Transverse colon (tissue), 4 donors: ENCODE measurements at regions not wholly inside any gene's neighbourhood (a gene's known extent, or its start where the extent isn't known, plus 50 kb on each side); places are given as distances from the start of the nearest gene placed in this dataset.
"Not testable (repeated sequence)": the region's sequence is repeated elsewhere in the genome, so short reads cannot be mapped to it uniquely, and the experiment has no call there.

Source experiments
- DNase-seq: peaks from one replicate; pipeline ENCODE4 v3.0.0-alpha.2; 2019
- H3K27ac ChIP-seq, 4 donors: fragments of 200-600 bp; sonication (generic); 2 replicates each; pipeline ENCODE4 v1.5.1; 2016 to 2018; ENCODE audit warnings: inconsistent platforms in 4 of 4
- H3K27me3 ChIP-seq: fragments of 200-600 bp; sonication (generic); 2 replicates; pipeline ENCODE4 v1.5.1; 2017; ENCODE audit warnings: inconsistent platforms
- H3K36me3 ChIP-seq, 4 donors: fragments of 200-600 bp; sonication (generic); 2 replicates each; pipeline ENCODE4 v1.5.1; 2017 to 2019; ENCODE audit warnings: inconsistent platforms in 4 of 4
- H3K4me1 ChIP-seq, 4 donors: fragments of 200-600 bp; sonication (generic); 2 replicates each; pipeline ENCODE4 v1.5.1; 2017 to 2020; ENCODE audit warnings: inconsistent platforms in 4 of 4
- H3K4me3 ChIP-seq, 4 donors: fragments of 200-600 bp; sonication (generic); 1 replicate in 1 of 4; 2 replicates in 3 of 4; pipeline versions ENCODE4 v1.5.1 to v1.6.1; 2017 to 2019; ENCODE audit warnings: inconsistent platforms in 4 of 4
- H3K9me3 ChIP-seq, 2 donors: fragments of 200-600 bp; sonication (generic); 2 replicates each; pipeline ENCODE4 v1.5.1; 2017 to 2019; ENCODE audit warnings: inconsistent platforms in 2 of 2
- EP300 ChIP-seq: sonication (generic); formaldehyde crosslinking; IDR thresholded peaks from one replicate; pipeline ENCODE4 v1.6.1; 2017; ENCODE audit warnings: antibody characterized with exemption, low read depth
- POLR2A ChIP-seq: fragments of 450-650 bp; IDR thresholded peaks from one replicate; pipeline ENCODE4 v1.6.1; 2016; ENCODE audit warnings: antibody characterized with exemption, mild to moderate bottlenecking, moderate library complexity
- POLR2AphosphoS5 ChIP-seq, 3 donors: sonication (generic); formaldehyde crosslinking; IDR thresholded peaks; one replicate each; pipeline ENCODE4 v1.6.1; 2016; ENCODE audit warnings: antibody characterized with exemption in 3 of 3
- WGBS, 2 donors: methylation state at CpG; one replicate each; pipeline ENCODE4 v1.1.5; 2018; ENCODE audit warnings: low coverage in 1 of 2; 5-methylcytosine and 5-hydroxymethylcytosine counted together
- in situ Hi-C, 4 donors: fragments of 200-750 bp; cut with MboI; loops; one replicate each; pipeline versions ENCODE4 v1.15.0 to v1.15.1; 2017; ENCODE audit warnings: low sequenced_read_pairs in 3 of 4, low pct_ligation_motif_present in 1 of 4, low pct_unique_long_range_greater_than_20kb in 1 of 4
- intact Hi-C: fragments of 100-400 bp; cut with DNase I; formaldehyde crosslinking; loops from one replicate; pipeline ENCODE4 v1.15.1; 2023; ENCODE audit warnings: low total_unique reads
- TF ChIP-seq, protein P1 (sequence below), 5 experiments: fragments of 200-600 bp in 3 of 5; fragments of 450-650 bp in 2 of 5; sonication (generic) in 3 of 5; IDR thresholded peaks; 1 replicate in 2 of 5; 2 replicates in 3 of 5; pipeline ENCODE4 v1.5.1; 2016 to 2017; ENCODE audit warnings: antibody characterized with exemption in 5 of 5, inconsistent platforms in 3 of 5, mild to moderate bottlenecking in 2 of 5, moderate library complexity in 1 of 5

GRCh38 chr5:12095808-12096281, 191.6 kb upstream of the CTNND2 start:
- H3K27me3 ChIP-seq, result no peaks in the 10 kb centered on the region
- DNase-seq, result no peak
- WGBS, 2 donors, result 45% methylated on average over 1 of the region's 1 CpG; no CpG with 5 or more reads in 1 of the 2 donors
- no peaks in the 10 kb centered on the region for H3K9me3 ChIP-seq
- no peak overlapping the region for H3K27ac ChIP-seq
- TF ChIP-seq EP300, result no peak
- TF ChIP-seq POLR2A, result no peak
- TF ChIP-seq, protein P1, sequence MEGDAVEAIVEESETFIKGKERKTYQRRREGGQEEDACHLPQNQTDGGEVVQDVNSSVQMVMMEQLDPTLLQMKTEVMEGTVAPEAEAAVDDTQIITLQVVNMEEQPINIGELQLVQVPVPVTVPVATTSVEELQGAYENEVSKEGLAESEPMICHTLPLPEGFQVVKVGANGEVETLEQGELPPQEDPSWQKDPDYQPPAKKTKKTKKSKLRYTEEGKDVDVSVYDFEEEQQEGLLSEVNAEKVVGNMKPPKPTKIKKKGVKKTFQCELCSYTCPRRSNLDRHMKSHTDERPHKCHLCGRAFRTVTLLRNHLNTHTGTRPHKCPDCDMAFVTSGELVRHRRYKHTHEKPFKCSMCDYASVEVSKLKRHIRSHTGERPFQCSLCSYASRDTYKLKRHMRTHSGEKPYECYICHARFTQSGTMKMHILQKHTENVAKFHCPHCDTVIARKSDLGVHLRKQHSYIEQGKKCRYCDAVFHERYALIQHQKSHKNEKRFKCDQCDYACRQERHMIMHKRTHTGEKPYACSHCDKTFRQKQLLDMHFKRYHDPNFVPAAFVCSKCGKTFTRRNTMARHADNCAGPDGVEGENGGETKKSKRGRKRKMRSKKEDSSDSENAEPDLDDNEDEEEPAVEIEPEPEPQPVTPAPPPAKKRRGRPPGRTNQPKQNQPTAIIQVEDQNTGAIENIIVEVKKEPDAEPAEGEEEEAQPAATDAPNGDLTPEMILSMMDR (IDR thresholded peaks at IDR 0.05), result no peak
- no peak for TF ChIP-seq POLR2AphosphoS5 (IDR thresholded peaks at IDR 0.05)
- H3K36me3 ChIP-seq, result no peaks in the 10 kb centered on the region
- intact Hi-C loops, result no loop called here
- no peaks in the 10 kb centered on the region for H3K4me1 ChIP-seq
- no peak overlapping the region for H3K4me3 ChIP-seq
- in situ Hi-C loops, result no loop called here

GRCh38 chr5:12093586-12093985, 189.3 kb upstream of the CTNND2 start:
- H3K4me1 ChIP-seq, result no peaks in the 10 kb centered on the region
- WGBS, 2 donors, result 94 to 95% methylated on average over 6 of the region's 6 CpGs
- no peak overlapping the region for H3K27ac ChIP-seq
- intact Hi-C loops, result no loop called here
- in situ Hi-C loops, result no loop called here
- H3K9me3 ChIP-seq, result no peaks in the 10 kb centered on the region
- no peak overlapping the region for H3K4me3 ChIP-seq
- H3K36me3 ChIP-seq, result no peaks in the 10 kb centered on the region
- TF ChIP-seq, protein P1 (IDR thresholded peaks at IDR 0.05), result no peak
- TF ChIP-seq EP300, result no peak
- no peak for TF ChIP-seq POLR2A
- no peak for TF ChIP-seq POLR2AphosphoS5 (IDR thresholded peaks at IDR 0.05)
- H3K27me3 ChIP-seq, result no peaks in the 10 kb centered on the region
- DNase-seq, result no peak

- no peaks in the 10 kb centered on the region for H3K9me3 ChIP-seq
- in situ Hi-C loops, result no loop called here
- no peak overlapping the region for H3K4me3 ChIP-seq
- H3K27me3 ChIP-seq, result no peaks in the 10 kb centered on the region
- whole genome bisulfite sequencing, 2 donors, result 53 to 67% methylated on average over 1 of the region's 1 CpG
- H3K27ac ChIP-seq, result no peak overlapping the region
- H3K36me3 ChIP-seq, result no peaks in the 10 kb centered on the region
- TF ChIP-seq EP300 (no peak), POLR2A (no peak), POLR2AphosphoS5 (IDR thresholded peaks at IDR 0.05) (no peak)
- TF ChIP-seq, protein P1 (IDR thresholded peaks at IDR 0.05), result no peak
- intact Hi-C loops, result no loop called here
- DNase-seq, result no peak
- no peaks in the 10 kb centered on the region for H3K4me1 ChIP-seq
Observed at GRCh38 chr5:12080761-12081160, 176.5 kb upstream of the CTNND2 start.

GRCh38 chr5:12078286-12078685, 174.0 kb upstream of the CTNND2 start:
- DNase-seq, H3K4me1 ChIP-seq, intact Hi-C loops, H3K27me3 ChIP-seq, H3K36me3 ChIP-seq, in situ Hi-C loops, H3K9me3 ChIP-seq, H3K27ac ChIP-seq, H3K4me3 ChIP-seq: not testable (repeated sequence)
- WGBS, 2 donors, result 92% methylated on average over 3 of the region's 3 CpGs; no CpG with 5 or more reads in 1 of the 2 donors

DNA sequence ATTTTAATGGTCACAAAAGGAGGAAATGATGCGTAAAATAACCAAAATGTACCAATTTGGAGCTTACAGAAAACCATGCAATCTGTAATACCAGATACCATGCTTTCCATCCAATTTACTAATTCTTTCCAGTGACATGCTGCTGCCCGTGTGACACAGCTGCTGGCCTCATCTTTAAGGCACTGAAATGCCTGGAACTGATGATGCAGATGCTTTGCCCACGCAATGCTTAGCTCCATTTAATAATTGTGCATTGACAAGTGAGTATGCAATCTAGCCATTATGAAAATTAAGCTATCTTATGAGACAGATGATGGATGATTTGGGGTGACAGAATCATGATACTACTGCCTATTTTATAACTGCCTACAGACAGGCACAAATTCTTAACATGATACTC, 169.2 kb upstream of the CTNND2 start:
- H3K27me3 ChIP-seq, result no peaks in the 10 kb centered on the region
- WGBS, 2 donors, result 39 to 54% methylated on average over 3 of the region's 3 CpGs
- H3K36me3 ChIP-seq, result no peaks in the 10 kb centered on the region
- no peak overlapping the region for H3K4me3 ChIP-seq
- no peaks in the 10 kb centered on the region for H3K9me3 ChIP-seq
- no peak overlapping the region for H3K27ac ChIP-seq
- TF ChIP-seq EP300 (no peak), POLR2AphosphoS5 (IDR thresholded peaks at IDR 0.05) (no peak), POLR2A (no peak)
- H3K4me1 ChIP-seq, result no peaks in the 10 kb centered on the region
- intact Hi-C loops (no loop called here), in situ Hi-C loops (no loop called here)
- no peak for DNase-seq
